ENCODE measurements at regions not wholly inside any gene's neighbourhood (a gene's known extent, or its start where the extent isn't known, plus 50 kb on each side); places are given as distances from the start of the nearest gene placed in this dataset.
A peak's percentile ranks its signal among the peaks of the same experiment; 100 is the strongest.
"Not testable (repeated sequence)": the region's sequence is repeated elsewhere in the genome, so short reads cannot be mapped to it uniquely, and the experiment has no call there.

GRCh38 chr2:173544641-173545363 lies 190.1 kb downstream of the CDCA7 start:
- DNase-seq (ENCODE audit: low read depth in 4 of 4, low spot score in 2 of 4), result no peak

DNA sequence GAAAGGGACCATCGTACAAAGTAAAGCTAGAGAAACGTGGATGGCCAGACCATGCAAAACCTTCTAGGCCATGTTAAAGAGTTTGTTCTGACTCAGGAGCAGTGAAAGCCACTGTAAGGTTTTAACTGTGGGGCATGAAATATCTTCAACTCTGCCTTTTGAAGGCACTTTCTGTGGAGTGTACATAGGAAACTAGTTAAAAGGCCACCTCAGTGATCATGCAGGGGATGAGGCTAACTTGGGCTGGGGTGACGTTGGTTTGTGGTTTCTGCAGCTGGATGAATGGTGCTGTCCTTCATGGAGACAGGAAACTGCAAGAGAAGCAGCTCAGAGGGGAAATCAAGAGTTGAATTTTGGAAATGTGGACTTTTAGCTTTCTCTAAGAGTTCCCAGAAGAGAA lies 190.7 kb downstream of the CDCA7 start:
- no peak for DNase-seq (ENCODE audit: low read depth in 4 of 4, low spot score in 2 of 4)

- DNase-seq (ENCODE audit: low read depth in 4 of 4, low spot score in 2 of 4), result no peak
These were observed 192.8 kb downstream of the CDCA7 start for GRCh38 chr2:173547499-173547898.

- no peak for DNase-seq (ENCODE audit: low read depth in 4 of 4, low spot score in 2 of 4)
These were observed 195.5 kb downstream of the CDCA7 start for GRCh38 chr2:173550143-173550542.

- DNase-seq (ENCODE audit: low read depth in 4 of 4, low spot score in 2 of 4), result no peak
These were observed 197.9 kb downstream of the CDCA7 start for GRCh38 chr2:173552531-173552930.

- no peak for DNase-seq (ENCODE audit: low read depth in 4 of 4, low spot score in 2 of 4)
These were observed 198.9 kb downstream of the CDCA7 start for GRCh38 chr2:173553593-173553992.

DNA sequence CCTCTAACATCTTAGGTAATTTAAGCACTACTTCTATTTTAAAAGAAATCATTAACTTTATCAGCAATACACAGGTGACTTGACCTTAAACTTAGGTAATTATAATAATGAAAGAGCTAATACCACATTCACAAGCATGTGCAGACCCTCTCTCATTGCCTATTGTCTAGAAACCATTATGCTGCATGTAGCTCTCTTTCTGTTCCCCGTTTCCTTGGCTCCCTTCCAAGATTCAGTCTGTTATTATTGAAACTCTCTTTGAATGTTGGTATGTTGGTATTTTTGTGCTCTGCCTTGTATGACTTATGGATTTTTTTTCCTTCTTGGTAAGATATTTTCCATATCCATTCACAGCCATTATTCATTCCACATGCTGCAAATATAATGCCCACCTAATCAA lies 201.2 kb downstream of the CDCA7 start:
- peak in 1 of 4 donors; percentile 40 for DNase-seq (ENCODE audit: low read depth in 4 of 4, low spot score in 2 of 4)

- no peak for DNase-seq (ENCODE audit: low read depth in 4 of 4, low spot score in 2 of 4)
These were observed 202.1 kb downstream of the CDCA7 start for GRCh38 chr2:173556816-173557215.

DNA sequence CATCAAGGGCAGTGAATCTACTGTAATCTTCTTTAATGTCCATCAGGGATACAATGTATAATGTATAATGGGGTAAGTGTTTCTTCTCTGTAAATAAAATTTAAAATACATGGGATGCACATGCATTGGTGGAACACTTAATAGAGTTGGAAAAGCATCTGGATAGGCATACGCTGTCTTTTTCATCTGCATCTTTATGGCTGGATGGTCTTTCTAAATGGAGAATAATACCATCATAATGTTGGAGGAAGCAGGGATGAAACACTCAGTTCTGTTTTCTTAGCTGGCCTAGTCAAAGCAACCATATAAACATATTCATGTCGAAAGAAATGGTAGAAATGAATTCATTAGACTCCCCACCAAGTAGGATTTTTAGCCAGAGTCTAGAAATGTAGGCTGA lies 202.8 kb downstream of the CDCA7 start:
- DNase-seq (ENCODE audit: low read depth in 4 of 4, low spot score in 2 of 4), result no peak

- DNase-seq (ENCODE audit: low read depth in 4 of 4, low spot score in 2 of 4), result no peak
These were observed 212.8 kb downstream of the CDCA7 start for GRCh38 chr2:173567493-173567892.

DNA sequence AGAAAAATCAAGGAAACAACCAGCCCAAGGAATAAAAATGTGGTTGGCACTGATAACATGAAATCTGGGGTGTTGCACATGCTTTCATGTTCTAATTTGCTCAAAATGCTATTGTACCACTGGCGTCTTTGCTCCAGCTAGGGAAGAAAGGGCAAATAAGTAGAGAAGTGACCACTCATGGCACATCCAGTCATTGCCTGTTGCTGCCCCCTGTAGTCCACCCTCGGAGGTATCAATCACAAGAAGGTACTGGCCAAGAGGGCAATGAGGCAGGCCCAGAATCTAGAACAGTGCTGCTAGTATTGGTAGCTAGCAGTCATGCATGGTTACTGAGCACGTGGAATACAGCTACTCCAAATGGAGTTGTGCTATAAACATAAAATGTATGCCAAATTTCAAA lies 213.4 kb downstream of the CDCA7 start:
- DNase-seq (ENCODE audit: low read depth in 4 of 4, low spot score in 2 of 4), result no peak

DNA sequence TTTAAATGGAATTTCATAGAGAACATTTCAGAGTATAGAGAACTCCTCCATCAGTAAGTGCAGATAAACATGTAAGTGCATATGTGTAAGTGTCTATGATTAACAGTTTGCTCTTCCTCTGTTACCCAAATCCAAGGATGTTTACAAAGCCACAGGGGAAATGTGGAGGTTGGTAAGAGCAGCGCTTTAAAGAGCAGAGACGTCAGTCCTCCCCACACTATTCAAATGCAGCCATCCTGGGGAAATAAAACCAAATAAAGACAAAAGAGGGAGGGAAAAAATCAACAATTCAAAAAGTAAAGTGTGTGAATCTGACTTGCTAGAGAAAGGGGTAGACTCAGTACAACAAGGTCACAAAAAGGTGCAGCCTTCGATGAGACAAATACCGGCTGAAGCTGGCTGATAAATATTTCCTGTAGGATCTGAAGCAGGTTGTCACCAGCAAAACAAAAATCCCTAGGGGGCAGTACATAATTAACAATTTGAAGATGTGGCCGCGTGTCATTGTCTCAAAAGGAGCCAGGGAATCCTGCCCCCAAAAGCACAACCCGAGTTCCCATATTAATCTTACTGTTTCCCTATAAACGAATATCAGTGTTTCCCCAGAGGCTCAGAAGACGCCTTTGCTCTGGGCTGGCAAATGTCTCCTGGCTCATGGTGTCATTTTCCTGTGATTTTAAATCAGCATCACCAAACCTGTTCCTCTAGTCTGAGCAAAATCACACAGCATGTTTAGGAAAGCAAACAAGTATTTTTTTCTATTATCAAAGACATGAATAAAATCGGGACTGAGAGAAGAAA lies 216.5 kb downstream of the CDCA7 start:
- DNase-seq (ENCODE audit: low read depth in 4 of 4, low spot score in 2 of 4), result peak in 1 of 4 donors; percentile 44

DNA sequence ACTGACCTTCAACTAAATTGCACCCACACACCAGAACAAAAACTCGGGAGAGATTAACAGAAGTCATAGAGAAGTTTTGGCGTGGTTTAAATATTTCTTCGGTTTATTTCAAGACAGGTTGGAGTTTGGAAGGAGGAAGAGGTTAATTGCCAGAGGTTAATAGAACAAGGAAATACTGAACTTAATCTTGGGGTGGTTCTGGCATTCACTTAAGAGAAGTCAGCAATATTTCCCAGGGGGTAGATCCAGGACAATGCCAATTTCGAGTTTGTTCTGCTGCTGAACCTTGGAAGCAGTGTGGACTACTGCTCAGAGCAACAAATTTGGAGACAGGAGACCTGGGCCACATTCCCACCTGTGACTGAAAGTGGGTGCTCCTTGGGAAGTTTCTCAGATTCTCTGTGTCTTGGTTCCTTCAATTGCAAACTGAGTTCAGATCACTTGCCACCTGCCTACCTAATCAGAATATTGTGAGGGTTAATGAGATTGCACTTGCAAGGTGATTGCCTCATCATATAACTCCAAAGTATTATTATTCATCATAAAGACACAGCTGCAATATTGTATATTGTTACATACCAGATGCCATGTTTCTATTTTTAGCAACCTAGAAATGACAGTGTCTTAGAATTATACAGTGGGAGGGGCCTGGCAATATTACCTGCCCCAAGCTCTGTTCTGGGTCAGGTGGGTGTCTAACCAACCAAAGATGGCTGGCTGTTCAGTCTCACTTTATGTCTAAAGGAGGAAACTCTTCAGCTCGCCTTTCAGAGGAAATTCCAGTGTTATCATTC lies 217.4 kb downstream of the CDCA7 start:
- DNase-seq (ENCODE audit: low read depth in 4 of 4, low spot score in 2 of 4), result no peak

GRCh38 chr2:173572848-173573247 lies 218.2 kb downstream of the CDCA7 start:
- no peak for DNase-seq (ENCODE audit: low read depth in 4 of 4, low spot score in 2 of 4)

DNA sequence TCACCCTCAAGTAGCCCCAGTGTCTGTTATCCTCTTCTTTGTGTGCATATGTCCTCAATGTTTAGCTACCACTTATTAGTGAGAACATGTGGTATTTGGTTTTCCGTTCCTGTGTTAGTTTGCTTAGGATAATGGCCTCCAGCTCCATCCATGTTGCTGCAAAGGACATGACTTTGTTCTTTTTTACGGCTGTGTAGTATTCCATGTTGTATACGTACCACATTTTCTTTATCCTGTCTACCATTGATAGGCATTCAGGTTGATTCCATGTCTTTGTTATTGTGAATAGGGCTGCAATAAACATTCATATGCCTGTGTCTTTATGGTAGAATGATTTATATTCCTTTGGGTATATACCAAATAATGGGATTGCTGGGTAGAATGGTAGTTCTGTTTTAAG lies 219.1 kb downstream of the CDCA7 start:
- DNase-seq (ENCODE audit: low read depth in 4 of 4, low spot score in 2 of 4), result not testable (repeated sequence)

- DNase-seq (ENCODE audit: low read depth in 4 of 4, low spot score in 2 of 4), result no peak
These were observed 219.8 kb downstream of the CDCA7 start for GRCh38 chr2:173574324-173575112.

- DNase-seq (ENCODE audit: low read depth in 4 of 4, low spot score in 2 of 4), result no peak
These were observed 223.9 kb downstream of the CDCA7 start for GRCh38 chr2:173578404-173579107.

DNA sequence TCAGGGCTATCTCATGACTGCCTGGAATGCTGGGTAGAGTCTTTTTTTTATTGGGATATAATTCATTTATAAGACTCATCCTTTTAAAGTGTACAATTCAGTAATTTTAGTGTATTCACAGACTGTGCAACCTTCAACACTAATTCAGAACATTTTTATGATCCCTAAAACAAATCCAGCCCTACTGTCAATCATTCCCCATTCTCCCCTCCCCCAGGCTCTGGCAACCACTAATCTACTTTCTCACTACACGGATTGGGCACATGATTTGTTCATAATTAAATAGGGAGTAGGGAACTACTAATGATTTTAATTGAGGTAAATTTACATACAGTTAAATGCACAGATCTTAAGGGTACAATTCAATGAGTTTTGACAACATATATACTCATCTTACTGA lies 225.7 kb downstream of the CDCA7 start:
- DNase-seq (ENCODE audit: low read depth in 4 of 4, low spot score in 2 of 4), result no peak

- DNase-seq (ENCODE audit: low read depth in 4 of 4, low spot score in 2 of 4), result no peak
These were observed 226.3 kb downstream of the CDCA7 start for GRCh38 chr2:173580956-173581355.

DNA sequence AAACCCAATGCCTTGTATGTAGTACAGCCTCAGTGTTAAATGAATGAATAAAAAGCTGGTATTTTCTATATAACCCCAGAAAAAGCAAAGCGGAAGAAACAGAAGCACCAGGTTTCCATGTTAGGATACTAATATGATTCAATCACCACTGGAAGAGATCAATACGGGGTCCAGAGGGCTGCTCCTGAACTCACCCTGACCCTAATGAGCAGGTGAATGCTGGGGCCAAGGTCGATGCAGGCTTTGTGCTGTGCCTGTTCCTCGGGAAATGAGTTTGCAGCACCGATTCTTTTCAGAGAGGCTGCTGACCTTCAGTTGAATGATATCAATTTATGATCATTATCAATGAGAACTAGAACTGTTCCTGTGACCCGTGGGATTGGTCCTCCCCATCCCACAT lies 228.5 kb downstream of the CDCA7 start:
- DNase-seq (ENCODE audit: low read depth in 4 of 4, low spot score in 2 of 4), result no peak

Measured in left renal cortex interstitium (tissue), 4 donors.